ENCODE measurements at regions not wholly inside any gene's neighbourhood (a gene's known extent, or its start where the extent isn't known, plus 50 kb on each side); places are given as distances from the start of the nearest gene placed in this dataset.

- DNase-seq (ENCODE audit: extremely low spot score, unreplicated experiment), result no peak
- Mint-ChIP-seq H3K36me3 (ENCODE audit: unreplicated experiment) (no peaks in the 10 kb centered on the region), H3K27me3 (ENCODE audit: unreplicated experiment) (peaks cover 27% of the 10 kb centered on the region), H3K4me3 (ENCODE audit: unreplicated experiment) (no peak overlapping the region), H3K9me3 (ENCODE audit: unreplicated experiment) (no peaks in the 10 kb centered on the region), H3K4me1 (ENCODE audit: unreplicated experiment) (no peaks in the 10 kb centered on the region), H3K27ac (ENCODE audit: unreplicated experiment) (no peak overlapping the region)
- TF ChIP-seq CTCF (IDR thresholded peaks at IDR 0.05), result no peak
These were observed 111.5 kb upstream of the RAB18 start for GRCh38 chr10:27392606-27393005.

GRCh38 chr10:27391916-27392315 is 112.2 kb upstream of the RAB18 start:
- H3K27me3 Mint-ChIP-seq (ENCODE audit: unreplicated experiment), result peaks cover 25% of the 10 kb centered on the region
- no peak overlapping the region for H3K27ac Mint-ChIP-seq (ENCODE audit: unreplicated experiment)
- no peaks in the 10 kb centered on the region for H3K9me3 Mint-ChIP-seq (ENCODE audit: unreplicated experiment)
- H3K36me3 Mint-ChIP-seq (ENCODE audit: unreplicated experiment), result no peaks in the 10 kb centered on the region
- no peak for DNase-seq (ENCODE audit: extremely low spot score, unreplicated experiment)
- TF ChIP-seq CTCF (IDR thresholded peaks at IDR 0.05), result no peak
- no peaks in the 10 kb centered on the region for H3K4me1 Mint-ChIP-seq (ENCODE audit: unreplicated experiment)
- H3K4me3 Mint-ChIP-seq (ENCODE audit: unreplicated experiment), result no peak overlapping the region

GRCh38 chr10:27391325-27391724 is 112.8 kb upstream of the RAB18 start:
- TF ChIP-seq CTCF (IDR thresholded peaks at IDR 0.05), result no peak
- no peak overlapping the region for H3K27ac Mint-ChIP-seq (ENCODE audit: unreplicated experiment)
- H3K9me3 Mint-ChIP-seq (ENCODE audit: unreplicated experiment), result no peaks in the 10 kb centered on the region
- H3K4me1 Mint-ChIP-seq (ENCODE audit: unreplicated experiment), result no peaks in the 10 kb centered on the region
- H3K4me3 Mint-ChIP-seq (ENCODE audit: unreplicated experiment), result no peak overlapping the region
- no peaks in the 10 kb centered on the region for H3K36me3 Mint-ChIP-seq (ENCODE audit: unreplicated experiment)
- DNase-seq (ENCODE audit: extremely low spot score, unreplicated experiment), result no peak
- H3K27me3 Mint-ChIP-seq (ENCODE audit: unreplicated experiment), result peaks cover 30% of the 10 kb centered on the region

GRCh38 chr10:27390681-27391080 is 113.4 kb upstream of the RAB18 start:
- Mint-ChIP-seq H3K27ac (ENCODE audit: unreplicated experiment) (no peak overlapping the region), H3K36me3 (ENCODE audit: unreplicated experiment) (no peaks in the 10 kb centered on the region), H3K4me3 (ENCODE audit: unreplicated experiment) (no peak overlapping the region), H3K27me3 (ENCODE audit: unreplicated experiment) (peaks cover 32% of the 10 kb centered on the region), H3K9me3 (ENCODE audit: unreplicated experiment) (no peaks in the 10 kb centered on the region), H3K4me1 (ENCODE audit: unreplicated experiment) (no peaks in the 10 kb centered on the region)
- TF ChIP-seq CTCF (IDR thresholded peaks at IDR 0.05), result no peak
- DNase-seq (ENCODE audit: extremely low spot score, unreplicated experiment), result no peak

- peaks cover under 1% of the 10 kb centered on the region for H3K4me1 Mint-ChIP-seq (ENCODE audit: unreplicated experiment)
- no peaks in the 10 kb centered on the region for H3K36me3 Mint-ChIP-seq (ENCODE audit: unreplicated experiment)
- H3K4me3 Mint-ChIP-seq (ENCODE audit: unreplicated experiment), result no peak overlapping the region
- no peak for TF ChIP-seq CTCF (IDR thresholded peaks at IDR 0.05)
- DNase-seq (ENCODE audit: extremely low spot score, unreplicated experiment), result no peak
- peaks cover 39% of the 10 kb centered on the region for H3K27me3 Mint-ChIP-seq (ENCODE audit: unreplicated experiment)
- H3K9me3 Mint-ChIP-seq (ENCODE audit: unreplicated experiment), result no peaks in the 10 kb centered on the region
- H3K27ac Mint-ChIP-seq (ENCODE audit: unreplicated experiment), result no peak overlapping the region
These were observed 115.2 kb upstream of the RAB18 start for GRCh38 chr10:27388761-27389399.

Measured in osteocyte (in vitro differentiated cells).